ENCODE measurements at regions not wholly inside any gene's neighbourhood (a gene's known extent, or its start where the extent isn't known, plus 50 kb on each side); places are given as distances from the start of the nearest gene placed in this dataset.

DNA sequence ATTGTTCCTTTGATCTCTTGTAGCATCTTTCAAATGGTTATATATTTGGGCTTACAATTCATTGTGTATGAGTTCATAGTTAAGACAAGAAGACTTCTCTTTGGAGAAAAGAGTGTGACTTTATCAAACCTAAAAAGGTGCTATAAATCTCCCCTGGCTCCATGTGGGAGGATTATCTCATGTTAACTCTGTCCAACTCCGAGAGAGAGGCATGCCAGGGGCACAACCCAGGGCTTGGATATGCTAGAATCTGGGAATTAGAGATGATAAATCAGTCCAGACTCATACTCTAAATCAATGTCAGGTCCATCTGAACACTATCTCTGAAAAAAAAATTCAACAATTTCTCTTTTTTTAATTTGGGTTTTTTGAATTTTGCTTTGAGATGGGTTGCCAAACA is 462.8 kb downstream of the TUSC7 start:
- H3K27ac ChIP-seq (ENCODE audit: low read length), result no peak overlapping the region
- no peak overlapping the region for H3K4me3 ChIP-seq (ENCODE audit: low read depth in 1 of 2, low read length in 2 of 2)

DNA sequence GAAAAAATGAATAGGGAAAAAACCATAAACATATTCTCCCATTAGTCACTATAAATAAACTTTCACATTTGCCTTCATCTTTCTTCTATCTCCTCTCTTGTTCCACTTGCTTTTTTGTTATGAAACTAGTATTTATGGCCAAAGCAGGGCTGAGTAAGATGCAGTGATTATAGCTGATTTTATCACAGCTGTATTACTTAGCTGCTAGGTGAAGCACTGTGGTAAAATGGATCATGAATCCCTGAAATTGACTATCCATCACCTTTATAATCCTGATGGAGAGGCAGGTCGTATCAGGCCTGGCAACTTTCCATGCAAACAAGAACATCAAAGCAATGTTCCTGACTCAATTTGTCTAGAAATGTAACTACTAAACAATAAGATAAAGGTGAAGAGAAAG is 471.6 kb downstream of the TUSC7 start:
- no peak overlapping the region for H2AFZ ChIP-seq (ENCODE audit: low read depth, low read length)
- H3K36me3 ChIP-seq (ENCODE audit: insufficient read depth, low read length), result no peaks in the 10 kb centered on the region
- ATAC-seq (ENCODE audit: insufficient read depth, low read depth) (no peak), DNase-seq (no peak)
- H3K27ac ChIP-seq (ENCODE audit: low read length), result no peak overlapping the region
- H3K4me3 ChIP-seq (ENCODE audit: low read depth in 1 of 2, low read length in 2 of 2), result no peak overlapping the region
- H3K4me1 ChIP-seq (ENCODE audit: insufficient read depth, low read length), result no peaks in the 10 kb centered on the region
- H3K27me3 ChIP-seq (ENCODE audit: insufficient read depth, low read length, poor library complexity), result no peaks in the 10 kb centered on the region
- no peaks in the 10 kb centered on the region for H3K9me3 ChIP-seq (ENCODE audit: insufficient read depth, low read length, severe bottlenecking)
- H4K20me1 ChIP-seq (ENCODE audit: insufficient read depth, low read length), result no peaks in the 10 kb centered on the region
- no peak overlapping the region for H3K4me2 ChIP-seq (ENCODE audit: insufficient read depth, low read length)
- TF ChIP-seq, protein P1, sequence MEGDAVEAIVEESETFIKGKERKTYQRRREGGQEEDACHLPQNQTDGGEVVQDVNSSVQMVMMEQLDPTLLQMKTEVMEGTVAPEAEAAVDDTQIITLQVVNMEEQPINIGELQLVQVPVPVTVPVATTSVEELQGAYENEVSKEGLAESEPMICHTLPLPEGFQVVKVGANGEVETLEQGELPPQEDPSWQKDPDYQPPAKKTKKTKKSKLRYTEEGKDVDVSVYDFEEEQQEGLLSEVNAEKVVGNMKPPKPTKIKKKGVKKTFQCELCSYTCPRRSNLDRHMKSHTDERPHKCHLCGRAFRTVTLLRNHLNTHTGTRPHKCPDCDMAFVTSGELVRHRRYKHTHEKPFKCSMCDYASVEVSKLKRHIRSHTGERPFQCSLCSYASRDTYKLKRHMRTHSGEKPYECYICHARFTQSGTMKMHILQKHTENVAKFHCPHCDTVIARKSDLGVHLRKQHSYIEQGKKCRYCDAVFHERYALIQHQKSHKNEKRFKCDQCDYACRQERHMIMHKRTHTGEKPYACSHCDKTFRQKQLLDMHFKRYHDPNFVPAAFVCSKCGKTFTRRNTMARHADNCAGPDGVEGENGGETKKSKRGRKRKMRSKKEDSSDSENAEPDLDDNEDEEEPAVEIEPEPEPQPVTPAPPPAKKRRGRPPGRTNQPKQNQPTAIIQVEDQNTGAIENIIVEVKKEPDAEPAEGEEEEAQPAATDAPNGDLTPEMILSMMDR (IDR thresholded peaks at IDR 0.05; ENCODE audit: borderline replicate concordance, extremely low read depth, low read length, poor library complexity, severe bottlenecking), result no peak
- TF ChIP-seq EZH2 (IDR thresholded peaks at IDR 0.05; ENCODE audit: borderline replicate concordance, low read depth, low read length, severe bottlenecking), result no peak
- H3K9ac ChIP-seq (ENCODE audit: low read depth, low read length), result no peak overlapping the region
- H3K79me2 ChIP-seq (ENCODE audit: insufficient read depth, low read length), result no peaks in the 10 kb centered on the region

More for the DNA sequence above, 462.8 kb downstream of the TUSC7 start:
- DNase-seq (no peak), ATAC-seq (ENCODE audit: insufficient read depth, low read depth) (no peak)
- H3K4me2 ChIP-seq (ENCODE audit: insufficient read depth, low read length), result no peak overlapping the region
- no peak for TF ChIP-seq EZH2 (IDR thresholded peaks at IDR 0.05; ENCODE audit: borderline replicate concordance, low read depth, low read length, severe bottlenecking)
- TF ChIP-seq, protein P1 (IDR thresholded peaks at IDR 0.05; ENCODE audit: borderline replicate concordance, extremely low read depth, low read length, poor library complexity, severe bottlenecking), result no peak
- no peak overlapping the region for H2AFZ ChIP-seq (ENCODE audit: low read depth, low read length)
- H3K36me3 ChIP-seq (ENCODE audit: insufficient read depth, low read length), result no peaks in the 10 kb centered on the region
- H3K27me3 ChIP-seq (ENCODE audit: insufficient read depth, low read length, poor library complexity), result no peaks in the 10 kb centered on the region
- no peaks in the 10 kb centered on the region for H4K20me1 ChIP-seq (ENCODE audit: insufficient read depth, low read length)
- no peaks in the 10 kb centered on the region for H3K79me2 ChIP-seq (ENCODE audit: insufficient read depth, low read length)
- H3K4me1 ChIP-seq (ENCODE audit: insufficient read depth, low read length), result no peaks in the 10 kb centered on the region
- no peak overlapping the region for H3K9ac ChIP-seq (ENCODE audit: low read depth, low read length)
- no peaks in the 10 kb centered on the region for H3K9me3 ChIP-seq (ENCODE audit: insufficient read depth, low read length, severe bottlenecking)

DNA sequence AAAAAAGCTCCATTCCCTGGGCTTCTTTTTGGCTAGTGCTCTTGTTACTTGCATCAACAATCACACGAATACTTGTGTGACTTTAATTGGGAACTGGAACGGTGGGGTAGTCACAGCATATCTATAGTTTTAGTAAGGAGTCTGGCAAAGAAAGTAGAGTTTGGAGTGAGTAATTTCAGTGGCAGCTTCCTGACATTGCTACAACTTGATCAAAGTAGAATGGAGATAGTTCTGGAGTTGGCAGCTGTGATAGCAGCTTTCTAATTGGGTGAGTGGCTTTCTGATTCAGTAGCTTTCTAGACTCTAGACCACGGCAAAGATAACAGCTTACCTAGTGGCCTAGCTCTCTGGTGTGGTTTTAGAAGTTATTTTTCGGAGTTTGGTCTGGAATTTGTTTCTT is 475.0 kb downstream of the TUSC7 start:
- Histone ChIP-seq H3K4me3 (ENCODE audit: low read depth in 1 of 2, low read length in 2 of 2) (no peak overlapping the region), H3K27ac (ENCODE audit: low read length) (no peak overlapping the region), H3K27me3 (ENCODE audit: insufficient read depth, low read length, poor library complexity) (no peaks in the 10 kb centered on the region), H3K36me3 (ENCODE audit: insufficient read depth, low read length) (no peaks in the 10 kb centered on the region), H4K20me1 (ENCODE audit: insufficient read depth, low read length) (no peaks in the 10 kb centered on the region), H3K9ac (ENCODE audit: low read depth, low read length) (no peak overlapping the region), H3K79me2 (ENCODE audit: insufficient read depth, low read length) (no peaks in the 10 kb centered on the region), H2AFZ (ENCODE audit: low read depth, low read length) (no peak overlapping the region), H3K4me2 (ENCODE audit: insufficient read depth, low read length) (no peak overlapping the region), H3K9me3 (ENCODE audit: insufficient read depth, low read length, severe bottlenecking) (no peaks in the 10 kb centered on the region), H3K4me1 (ENCODE audit: insufficient read depth, low read length) (no peaks in the 10 kb centered on the region)
- DNase-seq (no peak), ATAC-seq (ENCODE audit: insufficient read depth, low read depth) (no peak)
- TF ChIP-seq, protein P1 (IDR thresholded peaks at IDR 0.05; ENCODE audit: borderline replicate concordance, extremely low read depth, low read length, poor library complexity, severe bottlenecking), result no peak
- TF ChIP-seq EZH2 (IDR thresholded peaks at IDR 0.05; ENCODE audit: borderline replicate concordance, low read depth, low read length, severe bottlenecking), result no peak

DNA sequence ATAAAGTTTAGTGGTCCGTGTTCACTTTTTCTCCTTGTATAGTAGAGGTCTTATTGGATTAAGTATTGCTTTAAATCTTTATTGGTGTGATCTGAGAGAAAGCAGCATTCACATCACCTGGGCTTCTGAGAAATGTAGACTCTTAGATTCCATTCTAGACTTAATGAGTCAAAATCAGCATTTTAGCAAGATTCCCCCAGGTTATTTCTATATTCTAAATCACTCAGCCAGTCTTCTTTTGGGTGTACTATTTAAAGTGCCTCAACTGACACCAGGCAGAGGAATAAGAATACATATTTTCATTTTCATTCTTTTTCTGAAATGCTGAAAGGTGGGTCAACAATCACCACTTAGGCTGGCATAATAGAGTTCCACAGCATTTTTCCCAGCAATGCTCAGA is 481.7 kb downstream of the TUSC7 start:
- Histone ChIP-seq H3K36me3 (ENCODE audit: insufficient read depth, low read length) (no peaks in the 10 kb centered on the region), H2AFZ (ENCODE audit: low read depth, low read length) (no peak overlapping the region), H3K79me2 (ENCODE audit: insufficient read depth, low read length) (no peaks in the 10 kb centered on the region), H3K27me3 (ENCODE audit: insufficient read depth, low read length, poor library complexity) (no peaks in the 10 kb centered on the region), H3K9ac (ENCODE audit: low read depth, low read length) (no peak overlapping the region), H4K20me1 (ENCODE audit: insufficient read depth, low read length) (no peaks in the 10 kb centered on the region), H3K27ac (ENCODE audit: low read length) (no peak overlapping the region), H3K4me3 (ENCODE audit: low read depth in 1 of 2, low read length in 2 of 2) (no peak overlapping the region), H3K4me1 (ENCODE audit: insufficient read depth, low read length) (no peaks in the 10 kb centered on the region), H3K9me3 (ENCODE audit: insufficient read depth, low read length, severe bottlenecking) (no peaks in the 10 kb centered on the region), H3K4me2 (ENCODE audit: insufficient read depth, low read length) (no peak overlapping the region)
- TF ChIP-seq EZH2 (IDR thresholded peaks at IDR 0.05; ENCODE audit: borderline replicate concordance, low read depth, low read length, severe bottlenecking), result no peak
- TF ChIP-seq, protein P1 (IDR thresholded peaks at IDR 0.05; ENCODE audit: borderline replicate concordance, extremely low read depth, low read length, poor library complexity, severe bottlenecking), result no peak
- DNase-seq, result no peak
- ATAC-seq (ENCODE audit: insufficient read depth, low read depth), result no peak
